ENCODE measurements at regions not wholly inside any gene's neighbourhood (a gene's known extent, or its start where the extent isn't known, plus 50 kb on each side); places are given as distances from the start of the nearest gene placed in this dataset.

- intact Hi-C loops (cut with DNase I): no loop called here
- WGBS, 4 donors: 38 to 57% (median 51%) methylated on average over 2 of the region's 2 CpGs
- DNase-seq: no peak
These were observed 546.1 kb upstream of the MAN1A1 start for GRCh38 chr6:119895626-119896025.

DNA sequence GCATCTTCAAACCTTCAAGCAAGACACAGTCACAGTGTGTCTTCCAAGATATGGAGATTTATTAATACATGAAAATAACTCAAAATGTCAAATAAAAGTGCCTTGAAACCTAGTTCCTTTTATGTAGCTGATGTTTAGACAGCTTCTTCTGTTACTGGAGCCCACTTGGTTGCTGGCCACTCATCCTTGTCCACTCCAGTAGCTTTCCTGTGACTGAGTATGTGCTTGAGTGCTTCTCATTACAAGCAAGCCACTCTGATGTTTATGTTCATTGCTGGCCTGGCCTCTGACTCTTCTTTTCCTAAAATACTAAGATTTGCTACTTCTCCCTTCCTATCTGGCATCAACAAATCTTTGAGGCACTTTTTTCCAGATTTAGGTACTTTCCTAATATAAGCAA lies 545.2 kb upstream of the MAN1A1 start:
- Histone ChIP-seq H3K4me3 (no peak overlapping the region), H3K36me3 (no peaks in the 10 kb centered on the region), H3K9me3 (no peaks in the 10 kb centered on the region), H3K27ac (no peak overlapping the region), H3K27me3 (no peaks in the 10 kb centered on the region), H3K4me1 (no peaks in the 10 kb centered on the region)
- intact Hi-C loops (cut with DNase I): no loop called here
- DNase-seq: no peak
- TF ChIP-seq POLR2A (IDR thresholded peaks at IDR 0.05): no peak
- TF ChIP-seq CTCF (IDR thresholded peaks at IDR 0.05): no peak
- ATAC-seq: no peak

More at GRCh38 chr6:119895626-119896025, 546.1 kb upstream of the MAN1A1 start:
- no peak for ATAC-seq
- Histone ChIP-seq H3K9me3 (no peaks in the 10 kb centered on the region), H3K27me3 (no peaks in the 10 kb centered on the region), H3K4me1 (no peaks in the 10 kb centered on the region), H3K36me3 (no peaks in the 10 kb centered on the region), H3K4me3 (no peak overlapping the region), H3K27ac (no peak overlapping the region)
- TF ChIP-seq POLR2A (IDR thresholded peaks at IDR 0.05): no peak
- no peak for TF ChIP-seq CTCF (IDR thresholded peaks at IDR 0.05)

DNA sequence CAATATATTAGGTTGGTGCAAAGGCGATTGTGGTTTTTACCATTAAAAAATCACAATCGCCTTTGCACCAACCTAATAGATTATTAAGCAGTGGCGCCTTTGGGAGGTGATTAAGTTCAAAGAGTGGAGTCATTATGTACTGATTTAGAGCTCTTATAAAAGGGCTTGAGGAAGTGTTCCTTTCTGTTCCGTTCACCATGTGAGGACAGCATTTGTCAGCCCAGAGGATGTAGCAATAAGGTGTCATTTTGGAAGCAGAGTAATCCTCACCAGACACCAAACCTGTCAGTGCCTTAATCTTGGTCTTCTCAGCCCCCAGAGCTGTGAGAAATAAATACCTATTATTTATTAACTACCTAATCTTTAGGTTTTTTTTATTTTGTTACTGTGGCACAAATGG lies 542.1 kb upstream of the MAN1A1 start:
- no peak overlapping the region for H3K27ac ChIP-seq
- H3K4me3 ChIP-seq: no peak overlapping the region
- H3K27me3 ChIP-seq: no peaks in the 10 kb centered on the region
- whole genome bisulfite sequencing, 4 donors: 84 to 89% (median 86%) methylated on average over 4 of the region's 4 CpGs
- DNase-seq: no peak
- no peaks in the 10 kb centered on the region for H3K4me1 ChIP-seq
- no peak for ATAC-seq
- intact Hi-C loops (cut with DNase I): no loop called here
- TF ChIP-seq POLR2A (IDR thresholded peaks at IDR 0.05) (no peak), CTCF (IDR thresholded peaks at IDR 0.05) (no peak)
- no peaks in the 10 kb centered on the region for H3K36me3 ChIP-seq
- no peaks in the 10 kb centered on the region for H3K9me3 ChIP-seq

- no peak overlapping the region for H3K4me3 ChIP-seq
- TF ChIP-seq POLR2A (IDR thresholded peaks at IDR 0.05) (no peak), CTCF (IDR thresholded peaks at IDR 0.05) (no peak)
- no peaks in the 10 kb centered on the region for H3K27me3 ChIP-seq
- intact Hi-C loops (cut with DNase I): no loop called here
- no peaks in the 10 kb centered on the region for H3K9me3 ChIP-seq
- WGBS, 4 donors: 74 to 84% (median 79%) methylated on average over 1 of the region's 1 CpG
- no peak overlapping the region for H3K27ac ChIP-seq
- H3K36me3 ChIP-seq: no peaks in the 10 kb centered on the region
- DNase-seq: no peak
- no peaks in the 10 kb centered on the region for H3K4me1 ChIP-seq
- no peak for ATAC-seq
These were observed 541.6 kb upstream of the MAN1A1 start for GRCh38 chr6:119891206-119891605.

Measured in heart left ventricle (tissue), 16 donors.